ENCODE measurements at regions not wholly inside any gene's neighbourhood (a gene's known extent, or its start where the extent isn't known, plus 50 kb on each side); places are given as distances from the start of the nearest gene placed in this dataset.

- H3K27ac ChIP-seq (ENCODE audit: low read depth, low read length) = no peak overlapping the region
- H3K4me1 ChIP-seq (ENCODE audit: control insufficient read depth, low read length) = no peaks in the 10 kb centered on the region
- no peaks in the 10 kb centered on the region; the same call in 1 of the 2 replicates for H3K27me3 ChIP-seq (ENCODE audit: control insufficient read depth, low read length)
- H3K4me3 ChIP-seq (ENCODE audit: low read length) = no peak overlapping the region
- H3K79me2 ChIP-seq (ENCODE audit: control insufficient read depth, low read length) = no peaks in the 10 kb centered on the region
- H4K20me1 ChIP-seq (ENCODE audit: control insufficient read depth, insufficient read depth, low read depth, low read length) = no peaks in the 10 kb centered on the region
- H3F3A ChIP-seq (ENCODE audit: control insufficient read depth, insufficient read depth) = no peaks in the 10 kb centered on the region
- H3K36me3 ChIP-seq (ENCODE audit: control insufficient read depth, low read length) = no peaks in the 10 kb centered on the region
- H3K9me2 ChIP-seq (replicated peaks; ENCODE audit: control insufficient read depth, low read length) = no peaks in the 10 kb centered on the region; the same call in 1 of the 2 replicates
- H3K9me3 ChIP-seq (ENCODE audit: control insufficient read depth, insufficient read depth, low read length) = no peaks in the 10 kb centered on the region
- no peak for TF ChIP-seq EZH2phosphoT487 (IDR thresholded peaks at IDR 0.05; ENCODE audit: borderline replicate concordance, low read length)
- TF ChIP-seq CTCF (IDR thresholded peaks at IDR 0.05; ENCODE audit: low read depth, low read length, poor library complexity, severe bottlenecking) = no peak
- H3K4me2 ChIP-seq (ENCODE audit: low read length) = no peak overlapping the region
Observed at GRCh38 chr3:144141074-144141473, 169.5 kb downstream of the DIPK2A start.

- Histone ChIP-seq H3K36me3 (ENCODE audit: control insufficient read depth, low read length) (no peaks in the 10 kb centered on the region), H3K27me3 (ENCODE audit: control insufficient read depth, low read length) (no peaks in the 10 kb centered on the region; the same call in 1 of the 2 replicates), H3K4me1 (ENCODE audit: control insufficient read depth, low read length) (no peaks in the 10 kb centered on the region), H4K20me1 (ENCODE audit: control insufficient read depth, insufficient read depth, low read depth, low read length) (no peaks in the 10 kb centered on the region), H3K79me2 (ENCODE audit: control insufficient read depth, low read length) (no peaks in the 10 kb centered on the region), H3K27ac (ENCODE audit: low read depth, low read length) (no peak overlapping the region), H3F3A (ENCODE audit: control insufficient read depth, insufficient read depth) (no peaks in the 10 kb centered on the region), H3K9me3 (ENCODE audit: control insufficient read depth, insufficient read depth, low read length) (no peaks in the 10 kb centered on the region), H3K4me3 (ENCODE audit: low read length) (no peak overlapping the region), H3K9me2 (replicated peaks; ENCODE audit: control insufficient read depth, low read length) (no peaks in the 10 kb centered on the region; the same call in 1 of the 2 replicates), H3K4me2 (ENCODE audit: low read length) (no peak overlapping the region)
- TF ChIP-seq EZH2phosphoT487 (IDR thresholded peaks at IDR 0.05; ENCODE audit: borderline replicate concordance, low read length) = no peak
- TF ChIP-seq CTCF (IDR thresholded peaks at IDR 0.05; ENCODE audit: low read depth, low read length, poor library complexity, severe bottlenecking) = no peak
Observed at GRCh38 chr3:144141496-144141895, 169.9 kb downstream of the DIPK2A start.

DNA sequence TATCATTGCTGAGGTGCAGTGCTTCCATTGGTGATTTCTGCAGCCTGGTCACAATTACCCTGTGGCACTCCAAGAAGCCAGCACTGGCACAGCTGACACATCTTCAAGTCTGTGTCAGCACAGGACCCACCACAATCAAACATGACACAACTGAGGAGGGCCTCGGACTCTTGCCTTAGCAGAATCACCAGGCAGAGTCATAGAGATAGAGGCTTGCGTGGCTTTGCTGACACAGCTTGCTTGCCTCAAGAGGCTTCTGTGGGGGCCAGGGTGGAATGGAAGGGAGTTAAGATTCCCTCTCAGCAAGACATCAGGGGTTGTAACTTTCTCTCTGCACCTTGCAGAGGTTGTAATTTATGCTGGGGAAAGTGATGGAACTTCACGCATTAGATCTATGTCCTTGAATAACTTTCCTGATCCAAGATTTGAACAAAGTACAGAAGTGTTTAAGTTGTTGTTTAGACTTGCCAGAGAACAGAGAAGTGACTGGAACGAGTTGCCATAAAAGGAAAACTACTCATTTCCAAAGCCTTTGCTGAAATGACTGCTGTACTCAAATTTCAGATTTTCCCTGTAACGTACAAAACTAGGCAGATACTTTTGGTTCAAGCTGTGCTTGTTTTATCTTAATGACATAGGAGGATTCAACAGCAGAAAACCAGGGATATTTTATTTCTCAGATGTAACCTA, 170.7 kb downstream of the DIPK2A start:
- H3K4me3 ChIP-seq (ENCODE audit: low read length) = no peak overlapping the region
- H3K27me3 ChIP-seq (ENCODE audit: control insufficient read depth, low read length) = no peaks in the 10 kb centered on the region; the same call in 1 of the 2 replicates
- H3F3A ChIP-seq (ENCODE audit: control insufficient read depth, insufficient read depth) = no peaks in the 10 kb centered on the region
- no peaks in the 10 kb centered on the region for H3K9me3 ChIP-seq (ENCODE audit: control insufficient read depth, insufficient read depth, low read length)
- H3K9me2 ChIP-seq (replicated peaks; ENCODE audit: control insufficient read depth, low read length) = no peaks in the 10 kb centered on the region; the same call in 1 of the 2 replicates
- H3K4me2 ChIP-seq (ENCODE audit: low read length) = no peak overlapping the region
- no peaks in the 10 kb centered on the region for H4K20me1 ChIP-seq (ENCODE audit: control insufficient read depth, insufficient read depth, low read depth, low read length)
- no peaks in the 10 kb centered on the region for H3K79me2 ChIP-seq (ENCODE audit: control insufficient read depth, low read length)
- H3K36me3 ChIP-seq (ENCODE audit: control insufficient read depth, low read length) = no peaks in the 10 kb centered on the region
- no peaks in the 10 kb centered on the region for H3K4me1 ChIP-seq (ENCODE audit: control insufficient read depth, low read length)
- H3K27ac ChIP-seq (ENCODE audit: low read depth, low read length) = no peak overlapping the region
- TF ChIP-seq EZH2phosphoT487 (IDR thresholded peaks at IDR 0.05; ENCODE audit: borderline replicate concordance, low read length) (no peak), CTCF (IDR thresholded peaks at IDR 0.05; ENCODE audit: low read depth, low read length, poor library complexity, severe bottlenecking) (no peak)

Measured in DOHH2 (cell line).